Type B pancreatic cell (in vitro differentiated cells): ENCODE measurements at regions not wholly inside any gene's neighbourhood (a gene's known extent, or its start where the extent isn't known, plus 50 kb on each side); places are given as distances from the start of the nearest gene placed in this dataset.

Source experiments
- DNase-seq: peaks from one replicate; pipeline ENCODE4 v3.0.0; 2021; ENCODE audit warnings: mixed read lengths; ENCODE audit not compliant: unreplicated experiment; ENCODE audit errors: extremely low spot score
- H3K27ac Mint-ChIP-seq: 2 replicates; pipeline ENCODE4 v1.8.0; 2021; ENCODE audit warnings: mild to moderate bottlenecking, mixed read lengths
- H3K27me3 Mint-ChIP-seq: 2 replicates; pipeline ENCODE4 v1.8.0; 2021; ENCODE audit warnings: mixed read lengths
- H3K36me3 Mint-ChIP-seq: 2 replicates; pipeline ENCODE4 v1.8.0; 2021; ENCODE audit warnings: mixed read lengths
- H3K4me1 Mint-ChIP-seq: one replicate; pipeline ENCODE4 v1.8.0; 2021; ENCODE audit warnings: mixed read lengths; ENCODE audit not compliant: unreplicated experiment
- H3K4me3 Mint-ChIP-seq: 2 replicates; pipeline ENCODE4 v1.8.0; 2021; ENCODE audit warnings: mild to moderate bottlenecking, mixed read lengths
- H3K9me3 Mint-ChIP-seq: 2 replicates; pipeline ENCODE4 v1.8.0; 2021; ENCODE audit warnings: mixed read lengths
- TF ChIP-seq, protein P1 (sequence below): fragments of 200-600 bp; sonication (generic); conservative IDR thresholded peaks from 2 replicates; pipeline ENCODE4 v1.5.0; 2021; ENCODE audit warnings: antibody characterized with exemption, mild to moderate bottlenecking

DNA sequence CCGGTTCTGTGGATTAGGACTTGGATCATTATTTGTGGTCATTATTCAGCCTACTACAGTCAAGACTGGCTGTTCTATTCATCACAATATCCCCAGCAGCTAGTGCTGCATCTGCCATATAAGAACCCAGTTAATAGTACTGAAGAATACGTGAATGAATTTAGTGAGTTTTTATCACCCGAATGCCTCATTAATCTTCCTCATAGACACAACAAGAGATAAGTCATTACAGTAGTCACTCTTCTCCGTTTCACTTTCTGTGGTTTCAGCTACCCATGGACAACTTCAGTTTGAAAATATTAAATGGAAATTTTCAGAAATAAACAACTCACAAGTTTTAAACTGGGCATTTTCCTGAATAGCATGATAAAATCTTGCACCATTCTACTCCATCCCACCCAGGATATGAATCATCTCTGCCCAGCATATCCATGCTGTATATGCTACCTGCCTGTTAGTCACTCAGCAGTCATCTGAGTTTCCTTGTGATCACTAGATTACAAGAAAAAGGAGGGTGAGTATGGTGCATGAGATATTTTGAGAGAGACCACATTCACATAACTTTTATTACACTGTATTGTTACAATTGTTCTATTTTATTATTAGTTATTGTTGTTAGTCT lies 363.7 kb upstream of the CHAC2 start:
- TF ChIP-seq, protein P1, sequence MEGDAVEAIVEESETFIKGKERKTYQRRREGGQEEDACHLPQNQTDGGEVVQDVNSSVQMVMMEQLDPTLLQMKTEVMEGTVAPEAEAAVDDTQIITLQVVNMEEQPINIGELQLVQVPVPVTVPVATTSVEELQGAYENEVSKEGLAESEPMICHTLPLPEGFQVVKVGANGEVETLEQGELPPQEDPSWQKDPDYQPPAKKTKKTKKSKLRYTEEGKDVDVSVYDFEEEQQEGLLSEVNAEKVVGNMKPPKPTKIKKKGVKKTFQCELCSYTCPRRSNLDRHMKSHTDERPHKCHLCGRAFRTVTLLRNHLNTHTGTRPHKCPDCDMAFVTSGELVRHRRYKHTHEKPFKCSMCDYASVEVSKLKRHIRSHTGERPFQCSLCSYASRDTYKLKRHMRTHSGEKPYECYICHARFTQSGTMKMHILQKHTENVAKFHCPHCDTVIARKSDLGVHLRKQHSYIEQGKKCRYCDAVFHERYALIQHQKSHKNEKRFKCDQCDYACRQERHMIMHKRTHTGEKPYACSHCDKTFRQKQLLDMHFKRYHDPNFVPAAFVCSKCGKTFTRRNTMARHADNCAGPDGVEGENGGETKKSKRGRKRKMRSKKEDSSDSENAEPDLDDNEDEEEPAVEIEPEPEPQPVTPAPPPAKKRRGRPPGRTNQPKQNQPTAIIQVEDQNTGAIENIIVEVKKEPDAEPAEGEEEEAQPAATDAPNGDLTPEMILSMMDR, result no peak
- no peaks in the 10 kb centered on the region for H3K4me1 Mint-ChIP-seq
- H3K4me3 Mint-ChIP-seq, result no peak overlapping the region
- H3K27ac Mint-ChIP-seq, result no peak overlapping the region
- no peak for DNase-seq
- H3K27me3 Mint-ChIP-seq, result peaks cover 6% of the 10 kb centered on the region
- H3K36me3 Mint-ChIP-seq, result no peaks in the 10 kb centered on the region
- H3K9me3 Mint-ChIP-seq, result no peaks in the 10 kb centered on the region

DNA sequence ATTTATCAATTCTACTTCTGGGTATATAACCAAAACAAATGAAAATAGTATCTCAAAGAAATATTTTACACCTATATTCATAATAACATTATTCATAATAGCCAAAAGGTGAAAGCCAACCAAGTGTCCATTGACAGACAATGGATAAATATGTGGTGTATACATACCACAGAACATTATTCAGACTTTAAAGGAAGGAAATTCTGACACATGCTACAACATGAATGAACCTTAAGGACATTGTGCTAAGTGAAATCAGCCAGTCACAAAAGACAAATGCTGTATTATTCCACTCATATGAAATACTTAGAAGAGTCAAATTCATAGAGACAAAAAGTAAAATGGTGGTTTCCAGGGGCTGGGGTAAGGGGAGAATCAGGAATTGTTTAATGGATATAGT lies 370.5 kb upstream of the CHAC2 start:
- Mint-ChIP-seq H3K9me3 (no peaks in the 10 kb centered on the region), H3K4me3 (no peak overlapping the region), H3K27me3 (peaks cover 3% of the 10 kb centered on the region), H3K36me3 (no peaks in the 10 kb centered on the region), H3K27ac (no peak overlapping the region), H3K4me1 (no peaks in the 10 kb centered on the region)
- TF ChIP-seq, protein P1, result no peak
- no peak for DNase-seq

DNA sequence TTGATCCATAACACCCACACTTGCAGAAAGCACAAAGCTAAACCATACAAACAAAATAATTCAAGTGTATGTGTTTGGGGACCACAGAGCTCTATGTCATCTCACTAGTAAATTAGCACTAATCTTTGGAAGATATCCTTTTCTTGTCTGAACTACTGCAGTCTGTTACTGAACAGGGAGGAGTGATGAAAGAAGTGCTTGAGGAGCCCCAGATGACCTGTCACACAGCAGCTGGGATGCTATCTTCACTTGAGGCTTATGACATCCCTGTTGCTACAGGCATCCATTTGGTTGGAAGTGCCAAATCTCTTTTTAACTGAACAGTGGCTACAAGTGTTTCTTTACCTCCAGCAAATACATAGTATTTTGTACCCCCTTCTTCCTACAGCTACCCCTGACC lies 386.3 kb upstream of the CHAC2 start:
- DNase-seq, result no peak
- no peak overlapping the region for H3K27ac Mint-ChIP-seq

DNA sequence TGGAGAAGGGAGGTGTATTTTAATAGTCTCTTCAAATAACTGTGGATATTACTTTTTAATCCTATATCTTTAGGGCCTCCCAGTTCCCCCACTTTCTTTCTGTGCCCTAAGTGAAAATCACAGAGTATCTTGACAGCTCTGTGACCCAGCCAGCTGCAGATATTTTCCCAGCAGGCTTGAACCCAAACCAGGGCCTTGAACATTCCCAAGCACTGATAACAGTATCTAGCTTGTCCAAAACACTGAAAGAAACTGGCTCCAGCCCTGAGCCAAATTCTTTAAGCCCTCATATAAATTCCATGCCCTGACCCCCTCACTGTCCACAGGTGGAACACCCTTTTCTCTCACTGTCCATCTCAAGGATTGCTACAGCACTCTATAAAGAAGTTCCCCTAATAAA lies 388.1 kb upstream of the CHAC2 start:
- no peaks in the 10 kb centered on the region for H3K36me3 Mint-ChIP-seq

More for the DNA sequence above, 386.3 kb upstream of the CHAC2 start:
- no peaks in the 10 kb centered on the region for H3K27me3 Mint-ChIP-seq
- no peaks in the 10 kb centered on the region for H3K36me3 Mint-ChIP-seq
- TF ChIP-seq, protein P1, result no peak
- H3K4me3 Mint-ChIP-seq, result no peak overlapping the region
- H3K9me3 Mint-ChIP-seq, result no peaks in the 10 kb centered on the region
- H3K4me1 Mint-ChIP-seq, result no peaks in the 10 kb centered on the region

DNA sequence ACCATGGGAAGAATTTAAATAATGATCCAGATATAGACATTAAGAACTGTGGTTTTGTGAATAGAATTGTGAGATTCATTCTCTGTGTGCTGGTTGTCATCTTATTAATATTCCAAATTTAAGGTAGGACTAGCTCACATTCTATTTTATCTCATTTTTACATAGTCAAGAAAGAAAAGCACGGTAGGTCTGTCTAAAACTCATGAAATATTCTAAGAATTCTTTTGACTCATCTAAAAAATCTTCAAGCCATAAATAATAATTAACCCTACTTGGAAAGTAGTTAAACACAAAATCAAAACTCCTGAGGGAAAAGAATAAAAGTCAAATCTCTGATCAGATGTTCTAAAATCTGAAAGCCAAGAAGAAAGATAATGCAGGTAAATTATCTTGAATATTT lies 388.8 kb upstream of the CHAC2 start:
- TF ChIP-seq, protein P1, result no peak
- Mint-ChIP-seq H3K4me3 (no peak overlapping the region), H3K9me3 (no peaks in the 10 kb centered on the region), H3K27ac (no peak overlapping the region), H3K36me3 (no peaks in the 10 kb centered on the region), H3K27me3 (no peaks in the 10 kb centered on the region), H3K4me1 (no peaks in the 10 kb centered on the region)
- DNase-seq, result no peak

More for the DNA sequence above, 388.1 kb upstream of the CHAC2 start:
- Mint-ChIP-seq H3K4me1 (no peaks in the 10 kb centered on the region), H3K27ac (no peak overlapping the region), H3K4me3 (no peak overlapping the region), H3K9me3 (no peaks in the 10 kb centered on the region), H3K27me3 (no peaks in the 10 kb centered on the region)
- DNase-seq, result no peak
- TF ChIP-seq, protein P1, result no peak

DNA sequence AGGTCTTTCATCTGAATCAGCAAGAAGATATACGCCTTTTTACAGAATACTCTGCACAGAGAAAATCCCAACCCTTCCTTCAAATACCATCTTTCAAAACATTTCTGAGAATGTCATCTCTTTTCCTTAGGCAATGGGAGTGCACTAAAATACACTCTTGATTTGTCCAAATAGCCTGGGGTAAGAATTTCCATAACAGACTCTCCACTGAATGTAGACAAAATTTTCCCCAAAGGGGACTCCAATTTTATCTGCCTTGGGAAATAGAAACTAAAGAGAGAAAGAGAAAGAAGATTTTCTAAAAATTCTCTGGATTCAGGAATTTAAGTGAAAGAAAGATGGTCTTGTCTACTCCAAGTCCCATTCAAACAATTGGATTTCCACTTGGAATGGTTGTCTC lies 394.5 kb upstream of the CHAC2 start:
- Mint-ChIP-seq H3K27me3 (peaks cover 4% of the 10 kb centered on the region), H3K9me3 (no peaks in the 10 kb centered on the region), H3K27ac (no peak overlapping the region), H3K4me1 (no peaks in the 10 kb centered on the region), H3K36me3 (no peaks in the 10 kb centered on the region), H3K4me3 (no peak overlapping the region)
- no peak for DNase-seq
- TF ChIP-seq, protein P1, result no peak
